ENCODE measurements at regions not wholly inside any gene's neighbourhood (a gene's known extent, or its start where the extent isn't known, plus 50 kb on each side); places are given as distances from the start of the nearest gene placed in this dataset.

- TF ChIP-seq CTCF (conservative IDR thresholded peaks at IDR 0.05) = no peak
- TF ChIP-seq EZH2 (IDR thresholded peaks at IDR 0.05; ENCODE audit: low read depth) = no peak
Observed at GRCh38 chr2:150883613-150883895, 378.1 kb downstream of the RBM43 start.

All from PC-9 (cell line).